ENCODE measurements at regions not wholly inside any gene's neighbourhood (a gene's known extent, or its start where the extent isn't known, plus 50 kb on each side); places are given as distances from the start of the nearest gene placed in this dataset.
A peak's percentile ranks its signal among the peaks of the same experiment; 100 is the strongest.

GRCh38 chr5:117486879-117487391 is 912.3 kb upstream of the SEMA6A start:
- H3K9me3 ChIP-seq: no peaks in the 10 kb centered on the region
- peak in 1 of 3 donors; percentile 69 for DNase-seq
- H3K27me3 ChIP-seq: no peaks in the 10 kb centered on the region
- TF ChIP-seq POLR2A (IDR thresholded peaks at IDR 0.05): no peak
- TF ChIP-seq CTCF (IDR thresholded peaks at IDR 0.05): no peak
- no peaks in the 10 kb centered on the region for H3K4me1 ChIP-seq
- no peak overlapping the region for H3K4me3 ChIP-seq
- no peaks in the 10 kb centered on the region for H3K36me3 ChIP-seq
- no peak overlapping the region for H3K27ac ChIP-seq

GRCh38 chr5:117486261-117486660 is 911.6 kb upstream of the SEMA6A start:
- H3K27me3 ChIP-seq: no peaks in the 10 kb centered on the region
- DNase-seq: no peak
- H3K27ac ChIP-seq: no peak overlapping the region
- no peaks in the 10 kb centered on the region for H3K36me3 ChIP-seq
- H3K4me1 ChIP-seq: no peaks in the 10 kb centered on the region
- H3K4me3 ChIP-seq: no peak overlapping the region
- TF ChIP-seq CTCF (IDR thresholded peaks at IDR 0.05) (no peak), POLR2A (IDR thresholded peaks at IDR 0.05) (no peak)
- H3K9me3 ChIP-seq: no peaks in the 10 kb centered on the region

- Histone ChIP-seq H3K27me3 (no peaks in the 10 kb centered on the region), H3K36me3 (no peaks in the 10 kb centered on the region), H3K27ac (no peak overlapping the region), H3K4me3 (no peak overlapping the region), H3K9me3 (no peaks in the 10 kb centered on the region), H3K4me1 (no peaks in the 10 kb centered on the region)
- no peak for DNase-seq
- TF ChIP-seq CTCF (IDR thresholded peaks at IDR 0.05) (peak in 1 of 6 experiments; percentile 4), POLR2A (IDR thresholded peaks at IDR 0.05) (no peak)
Measured at GRCh38 chr5:117475919-117476318, 901.3 kb upstream of the SEMA6A start.

- Histone ChIP-seq H3K27me3 (no peaks in the 10 kb centered on the region), H3K9me3 (no peaks in the 10 kb centered on the region), H3K27ac (no peak overlapping the region), H3K4me1 (no peaks in the 10 kb centered on the region), H3K36me3 (no peaks in the 10 kb centered on the region), H3K4me3 (no peak overlapping the region)
- TF ChIP-seq CTCF (IDR thresholded peaks at IDR 0.05) (no peak), POLR2A (IDR thresholded peaks at IDR 0.05) (no peak)
- DNase-seq: no peak
Measured at GRCh38 chr5:117473165-117473564, 898.5 kb upstream of the SEMA6A start.

- H3K27ac ChIP-seq: no peak overlapping the region
- H3K4me3 ChIP-seq: no peak overlapping the region
- no peaks in the 10 kb centered on the region for H3K27me3 ChIP-seq
- H3K9me3 ChIP-seq: no peaks in the 10 kb centered on the region
- no peaks in the 10 kb centered on the region for H3K4me1 ChIP-seq
- TF ChIP-seq CTCF (IDR thresholded peaks at IDR 0.05) (no peak), POLR2A (IDR thresholded peaks at IDR 0.05) (no peak)
- no peaks in the 10 kb centered on the region for H3K36me3 ChIP-seq
- no peak for DNase-seq
Measured at GRCh38 chr5:117463881-117464570, 889.4 kb upstream of the SEMA6A start.

Measured in Peyer's patch (tissue), 4 donors.